ENCODE measurements at regions not wholly inside any gene's neighbourhood (a gene's known extent, or its start where the extent isn't known, plus 50 kb on each side); places are given as distances from the start of the nearest gene placed in this dataset.

DNA sequence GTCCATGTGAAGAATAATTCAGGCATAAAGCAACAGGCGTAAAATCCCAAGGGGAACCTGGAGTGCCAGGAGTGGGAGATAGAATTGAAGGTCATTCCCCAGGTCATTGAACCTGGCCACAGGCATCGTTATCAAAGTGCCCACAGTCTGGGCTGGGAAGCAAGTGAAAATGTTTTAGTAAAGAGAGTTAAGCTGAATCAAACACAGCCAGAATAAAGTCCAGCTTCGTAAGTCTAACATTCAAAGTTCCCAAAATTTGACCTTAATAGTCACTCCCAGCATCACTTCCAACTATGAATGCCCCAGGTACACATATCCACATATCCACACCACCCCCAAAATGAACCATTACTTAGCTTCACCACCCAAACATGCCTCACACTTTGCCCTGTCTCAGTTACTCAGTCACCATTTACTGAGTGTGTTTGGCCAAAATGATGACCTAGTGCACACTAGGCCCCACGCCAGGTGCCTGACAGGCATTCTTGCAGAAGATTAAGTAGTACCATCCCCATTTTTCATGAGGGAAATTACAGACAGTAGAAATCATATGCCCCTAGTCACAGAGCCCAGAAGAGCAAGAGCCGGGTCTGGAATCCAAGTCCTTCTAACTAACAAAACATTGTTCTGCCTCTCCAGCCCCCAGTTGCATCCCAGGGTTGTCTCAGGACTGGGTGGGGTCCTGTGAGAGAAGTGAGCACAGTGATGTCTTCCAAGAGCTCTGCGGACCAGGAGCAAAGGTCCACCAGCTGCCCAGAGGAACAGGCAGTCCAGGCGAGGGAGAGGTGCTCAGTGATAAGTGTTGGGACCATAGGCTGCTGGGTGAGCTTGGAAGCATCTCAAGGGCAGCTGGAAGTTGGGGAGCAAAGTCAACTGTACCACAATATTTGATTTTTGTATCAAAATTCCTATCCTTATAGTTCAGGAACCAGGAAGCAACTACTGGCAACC is 65.2 kb upstream of the MYCN start:
- no peak for DNase-seq
- BruUV-seq (replicated peaks), result no TSS peak
- H3K9me3 Mint-ChIP-seq (ENCODE audit: unreplicated experiment), result peaks cover 11% of the 10 kb centered on the region
- Histone ChIP-seq H3K27me3 (replicated peaks; ENCODE audit: control insufficient read depth, insufficient read depth, low read length) (no peaks in the 10 kb centered on the region), H3K4me1 (peaks cover 17% of the 10 kb centered on the region), H3K36me3 (ENCODE audit: control insufficient read depth, insufficient read depth, low read length) (no peaks in the 10 kb centered on the region), H3K4me3 (ENCODE audit: low read depth, low read length) (no peak overlapping the region), H3K9me3 (peaks cover 8% of the 10 kb centered on the region)
- peak overlapping the region; percentile 19 for H3K27ac Mint-ChIP-seq (ENCODE audit: unreplicated experiment)
- TF ChIP-seq, protein P1, sequence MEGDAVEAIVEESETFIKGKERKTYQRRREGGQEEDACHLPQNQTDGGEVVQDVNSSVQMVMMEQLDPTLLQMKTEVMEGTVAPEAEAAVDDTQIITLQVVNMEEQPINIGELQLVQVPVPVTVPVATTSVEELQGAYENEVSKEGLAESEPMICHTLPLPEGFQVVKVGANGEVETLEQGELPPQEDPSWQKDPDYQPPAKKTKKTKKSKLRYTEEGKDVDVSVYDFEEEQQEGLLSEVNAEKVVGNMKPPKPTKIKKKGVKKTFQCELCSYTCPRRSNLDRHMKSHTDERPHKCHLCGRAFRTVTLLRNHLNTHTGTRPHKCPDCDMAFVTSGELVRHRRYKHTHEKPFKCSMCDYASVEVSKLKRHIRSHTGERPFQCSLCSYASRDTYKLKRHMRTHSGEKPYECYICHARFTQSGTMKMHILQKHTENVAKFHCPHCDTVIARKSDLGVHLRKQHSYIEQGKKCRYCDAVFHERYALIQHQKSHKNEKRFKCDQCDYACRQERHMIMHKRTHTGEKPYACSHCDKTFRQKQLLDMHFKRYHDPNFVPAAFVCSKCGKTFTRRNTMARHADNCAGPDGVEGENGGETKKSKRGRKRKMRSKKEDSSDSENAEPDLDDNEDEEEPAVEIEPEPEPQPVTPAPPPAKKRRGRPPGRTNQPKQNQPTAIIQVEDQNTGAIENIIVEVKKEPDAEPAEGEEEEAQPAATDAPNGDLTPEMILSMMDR (IDR thresholded peaks at IDR 0.05; ENCODE audit: insufficient read depth in 1 of 2, low read depth in 1 of 2, low read length in 1 of 2, severe bottlenecking in 1 of 2, unreplicated experiment in 1 of 2), result no peak
- peaks cover 8% of the 10 kb centered on the region for H3K4me1 Mint-ChIP-seq (ENCODE audit: low read depth, unreplicated experiment)
- ChIA-PET POLR2A (no interaction called here), CTCF (no interaction called here)
- no peaks in the 10 kb centered on the region for H3K36me3 Mint-ChIP-seq (ENCODE audit: insufficient read depth, unreplicated experiment)
- no peaks in the 10 kb centered on the region for H3K27me3 Mint-ChIP-seq (ENCODE audit: insufficient read depth, unreplicated experiment)
- H3K4me3 Mint-ChIP-seq (ENCODE audit: unreplicated experiment), result no peak overlapping the region
- intact Hi-C loops (cut with micrococcal nuclease; ENCODE audit: unreplicated experiment), result loop anchor here (5.0 kb wide), 1 partner anchor 63 kb away; no protein-coding TSS in a partner anchor

DNA sequence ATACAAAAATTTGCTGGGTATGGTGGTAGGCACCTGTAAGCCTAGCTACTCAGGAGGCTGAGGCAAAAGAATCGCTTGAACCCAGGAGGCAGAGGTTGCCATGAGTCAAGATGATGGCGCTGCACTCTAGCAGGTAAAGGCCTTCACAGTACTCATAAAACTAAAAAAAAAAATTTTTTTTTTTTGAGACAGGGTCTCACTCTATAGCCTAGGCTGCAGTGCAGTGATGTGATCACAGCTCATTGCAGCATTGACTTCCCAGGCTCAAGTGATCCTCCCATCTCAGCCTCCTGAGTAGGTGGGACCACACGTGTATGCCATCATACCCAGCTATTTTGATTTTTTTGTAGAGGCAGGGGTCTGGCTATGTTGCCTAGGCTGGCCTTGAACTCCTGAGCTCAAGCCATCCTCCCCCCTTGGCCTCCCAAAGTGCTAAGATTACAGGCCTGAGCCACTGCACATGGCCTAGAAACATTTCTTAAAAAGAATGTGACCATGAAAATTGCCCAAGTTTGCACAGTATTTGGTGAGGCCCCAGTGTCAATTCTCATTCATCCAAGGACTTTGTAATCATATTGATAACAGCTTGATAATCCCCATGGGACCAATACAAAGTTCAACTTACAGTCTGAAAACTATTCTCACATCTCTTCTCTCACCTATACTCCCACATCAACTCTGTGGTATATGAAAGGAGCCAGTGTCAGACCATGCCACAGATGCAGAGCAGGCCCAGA is 64.2 kb upstream of the MYCN start:
- Histone ChIP-seq H3K27me3 (replicated peaks; ENCODE audit: control insufficient read depth, insufficient read depth, low read length) (no peaks in the 10 kb centered on the region), H3K4me3 (ENCODE audit: low read depth, low read length) (no peak overlapping the region), H3K4me1 (peaks cover 17% of the 10 kb centered on the region), H3K36me3 (ENCODE audit: control insufficient read depth, insufficient read depth, low read length) (no peaks in the 10 kb centered on the region), H3K9me3 (peaks cover 8% of the 10 kb centered on the region)
- no TSS peak for BruUV-seq (replicated peaks)
- intact Hi-C loops (cut with micrococcal nuclease; ENCODE audit: unreplicated experiment), result loop anchor here (5.0 kb wide), 1 partner anchor 64 kb away; no protein-coding TSS in a partner anchor
- H3K4me3 Mint-ChIP-seq (ENCODE audit: unreplicated experiment), result no peak overlapping the region
- peak overlapping the region; percentile 33 for H3K27ac Mint-ChIP-seq (ENCODE audit: unreplicated experiment)
- ChIA-PET CTCF (no interaction called here), POLR2A (interaction anchor here (0.6 kb wide), 1 partner anchor 93 kb away, joined by 3 read pairs; no protein-coding TSS in a partner anchor)
- H3K4me1 Mint-ChIP-seq (ENCODE audit: low read depth, unreplicated experiment), result peaks cover 8% of the 10 kb centered on the region
- H3K27me3 Mint-ChIP-seq (ENCODE audit: insufficient read depth, unreplicated experiment), result no peaks in the 10 kb centered on the region
- H3K9me3 Mint-ChIP-seq (ENCODE audit: unreplicated experiment), result peaks cover 11% of the 10 kb centered on the region
- H3K36me3 Mint-ChIP-seq (ENCODE audit: insufficient read depth, unreplicated experiment), result no peaks in the 10 kb centered on the region
- peak; percentile 39 to 51 for DNase-seq
- TF ChIP-seq, protein P1 (IDR thresholded peaks at IDR 0.05; ENCODE audit: insufficient read depth in 1 of 2, low read depth in 1 of 2, low read length in 1 of 2, severe bottlenecking in 1 of 2, unreplicated experiment in 1 of 2), result no peak
